Epithelial cell of proximal tubule (primary cell): ENCODE measurements at regions not wholly inside any gene's neighbourhood (a gene's known extent, or its start where the extent isn't known, plus 50 kb on each side); places are given as distances from the start of the nearest gene placed in this dataset.

Experiments
- DNase-seq: peaks from one replicate; pipeline ENCODE4 v3.0.0-alpha.2; 2011; ENCODE audit warnings: low read depth
- H3K4me3 ChIP-seq: 2 replicates; pipeline ENCODE4 v1.5.1; 2011; ENCODE audit warnings: low read depth, mild to moderate bottlenecking, low read length
- CTCF ChIP-seq: conservative IDR thresholded peaks from 2 replicates; pipeline ENCODE4 v1.5.1; 2012; ENCODE audit warnings: low read depth, mild to moderate bottlenecking, low read length

- no peak overlapping the region for H3K4me3 ChIP-seq
- no peak for DNase-seq
- no peak for TF ChIP-seq CTCF
Observed at GRCh38 chr9:32292611-32293010, 91.8 kb upstream of the ACO1 start.

DNA sequence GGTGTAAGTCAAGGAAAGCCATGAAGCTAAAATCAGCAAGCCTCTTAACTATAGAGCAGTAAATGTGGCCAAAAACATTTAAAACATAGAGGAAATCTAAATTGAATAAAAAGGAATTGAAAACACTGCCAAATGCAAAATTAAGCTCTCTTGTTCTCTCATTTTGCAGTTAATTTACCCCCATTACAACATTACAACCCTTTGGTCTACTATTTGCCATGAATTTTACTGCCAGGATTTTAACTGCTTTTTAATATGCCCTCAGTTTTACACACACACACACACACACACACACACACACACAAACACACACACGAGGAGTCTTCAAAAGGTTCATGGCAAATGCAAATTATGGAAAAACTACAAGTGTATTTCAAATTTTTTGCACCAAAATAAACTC is 91.4 kb upstream of the ACO1 start:
- no peak overlapping the region for H3K4me3 ChIP-seq
- TF ChIP-seq CTCF, result no peak
- no peak for DNase-seq

- no peak for TF ChIP-seq CTCF
- no peak overlapping the region for H3K4me3 ChIP-seq
- DNase-seq, result no peak
Observed at GRCh38 chr9:32294106-32294505, 90.3 kb upstream of the ACO1 start.

DNA sequence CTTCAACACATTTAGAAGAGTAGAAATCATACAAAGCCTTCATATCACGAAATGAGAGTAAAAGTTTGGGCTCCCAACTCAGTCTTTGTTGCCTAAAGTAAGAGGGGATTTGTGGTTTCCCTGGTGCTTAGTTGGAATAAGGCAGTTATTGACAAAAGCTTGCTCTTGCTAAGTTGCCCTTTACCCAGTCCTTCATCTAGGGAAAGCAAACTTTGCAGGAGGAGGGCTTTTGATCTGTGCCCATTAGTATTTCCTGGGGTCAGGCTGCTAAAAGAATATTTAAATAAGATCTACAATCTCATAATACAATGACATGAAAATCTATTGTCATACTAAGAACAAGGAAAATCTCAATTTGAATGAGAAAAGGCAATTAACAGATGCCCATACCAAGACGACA is 84.1 kb upstream of the ACO1 start:
- no peak overlapping the region for H3K4me3 ChIP-seq
- TF ChIP-seq CTCF, result no peak
- no peak for DNase-seq

GRCh38 chr9:32304495-32304894 is 79.9 kb upstream of the ACO1 start:
- H3K4me3 ChIP-seq, result no peak overlapping the region
- DNase-seq, result no peak
- no peak for TF ChIP-seq CTCF

DNA sequence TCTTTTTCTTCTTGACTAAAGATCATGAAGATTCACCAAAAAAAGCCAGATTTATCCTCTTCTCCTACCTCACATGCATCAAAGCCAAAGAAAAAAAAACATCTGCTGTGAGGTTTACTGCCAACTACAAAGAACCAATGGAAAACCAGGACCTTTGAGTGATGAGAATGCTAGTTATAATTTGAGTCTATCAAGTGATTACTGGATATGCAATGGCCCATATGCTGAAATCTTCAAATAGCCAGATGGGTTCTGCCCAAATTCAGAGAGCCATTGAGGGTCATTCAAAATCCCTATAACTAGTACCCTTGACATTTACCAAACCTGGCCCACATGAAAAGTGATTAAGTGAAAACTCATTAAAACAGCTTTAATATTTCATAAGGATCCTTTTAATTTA is 78.4 kb upstream of the ACO1 start:
- no peak for DNase-seq
- H3K4me3 ChIP-seq, result no peak overlapping the region
- no peak for TF ChIP-seq CTCF

- no peak overlapping the region for H3K4me3 ChIP-seq
- TF ChIP-seq CTCF, result no peak
- no peak for DNase-seq
Observed at GRCh38 chr9:32319312-32319929, 65.0 kb upstream of the ACO1 start.
